ENCODE measurements at regions not wholly inside any gene's neighbourhood (a gene's known extent, or its start where the extent isn't known, plus 50 kb on each side); places are given as distances from the start of the nearest gene placed in this dataset.
"Not testable (repeated sequence)": the region's sequence is repeated elsewhere in the genome, so short reads cannot be mapped to it uniquely, and the experiment has no call there.

DNA sequence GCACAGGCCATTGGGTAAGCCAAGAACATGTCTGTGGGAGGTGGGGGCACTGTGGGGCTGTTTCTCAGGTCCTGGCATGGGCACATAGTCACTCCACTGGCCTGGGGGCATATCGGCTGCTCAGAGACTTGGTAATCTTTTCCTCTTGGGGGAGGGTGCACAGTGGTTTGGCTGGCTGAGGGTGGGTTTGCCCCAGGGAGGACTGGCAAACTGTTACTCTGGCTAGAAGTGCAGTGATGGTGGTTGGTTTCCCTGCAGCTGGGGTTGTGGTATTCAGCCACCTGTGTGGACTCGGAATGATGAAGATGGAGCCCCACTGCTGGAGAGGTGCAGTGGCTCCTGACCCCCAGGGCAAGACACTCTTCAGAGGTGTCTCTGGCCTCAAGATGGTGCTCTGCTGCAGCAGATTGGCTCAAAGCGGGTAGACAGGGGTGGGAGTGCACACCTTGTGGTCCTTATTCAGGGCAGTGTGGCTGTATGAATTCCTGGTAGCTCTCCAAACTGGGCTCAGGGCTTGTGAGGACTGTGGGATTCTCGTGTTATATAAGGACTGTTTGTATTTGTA lies 74.1 kb upstream of the DDHD1 start:
- ChIA-PET CTCF (no interaction called here), POLR2A (no interaction called here)
- peaks cover 4% of the 10 kb centered on the region for H3K36me3 Mint-ChIP-seq (ENCODE audit: low read depth)
- H3K4me3 Mint-ChIP-seq: no peak overlapping the region
- no peak for DNase-seq
- H3K4me1 Mint-ChIP-seq: no peaks in the 10 kb centered on the region
- no peak overlapping the region for H3K27ac Mint-ChIP-seq
- no peaks in the 10 kb centered on the region for H3K27me3 Mint-ChIP-seq
- H3K9me3 Mint-ChIP-seq: peaks cover 24% of the 10 kb centered on the region

DNA sequence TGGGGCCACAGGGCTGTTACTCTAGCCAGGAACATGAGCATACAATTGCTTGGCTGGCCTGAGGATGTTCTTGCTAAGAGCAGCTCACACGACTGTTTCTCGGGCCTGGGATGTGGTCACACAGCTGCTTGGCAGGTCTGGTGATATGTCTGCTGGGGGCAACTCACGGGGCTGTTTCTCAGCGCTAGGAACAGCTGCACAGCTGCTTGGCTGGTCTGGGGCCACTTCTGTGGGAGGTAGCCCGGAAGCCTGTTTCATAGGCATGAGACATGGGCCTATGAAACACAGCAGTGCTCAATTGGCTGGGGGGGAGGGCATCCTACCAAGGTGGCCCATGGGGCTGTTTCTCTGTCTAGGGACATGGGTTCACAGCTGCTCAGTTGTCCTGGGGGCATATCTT lies 73.4 kb upstream of the DDHD1 start:
- Mint-ChIP-seq H3K36me3 (ENCODE audit: low read depth) (peaks cover 4% of the 10 kb centered on the region), H3K27me3 (no peaks in the 10 kb centered on the region), H3K27ac (no peak overlapping the region), H3K9me3 (peaks cover 24% of the 10 kb centered on the region), H3K4me1 (peaks cover 1% of the 10 kb centered on the region), H3K4me3 (no peak overlapping the region)
- no peak for DNase-seq
- ChIA-PET CTCF (no interaction called here), POLR2A (no interaction called here)

DNA sequence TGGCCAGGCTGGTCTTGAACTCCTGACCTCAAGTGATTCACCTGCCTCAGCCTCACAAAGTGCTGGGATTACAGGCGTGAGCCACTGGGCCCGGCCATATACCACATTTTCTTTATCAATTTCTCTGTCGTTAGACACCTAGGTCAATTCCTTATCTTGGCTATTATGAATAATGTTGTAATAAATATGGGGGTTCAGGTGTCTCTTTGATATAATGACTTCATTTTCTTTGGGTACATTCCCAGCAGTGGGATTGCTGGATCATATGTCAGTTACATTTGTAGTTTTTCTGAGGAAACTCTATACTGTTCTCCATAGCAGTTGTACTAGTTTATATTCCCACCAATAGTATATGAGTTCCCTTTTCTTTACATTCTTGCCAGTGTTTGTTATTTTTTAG lies 67.8 kb upstream of the DDHD1 start:
- no peak overlapping the region for H3K4me3 Mint-ChIP-seq
- H3K36me3 Mint-ChIP-seq (ENCODE audit: low read depth): peaks cover under 1% of the 10 kb centered on the region
- no peaks in the 10 kb centered on the region for H3K27me3 Mint-ChIP-seq
- peaks cover 12% of the 10 kb centered on the region for H3K9me3 Mint-ChIP-seq
- H3K27ac Mint-ChIP-seq: no peak overlapping the region
- no peak for DNase-seq
- ChIA-PET POLR2A (no interaction called here), CTCF (no interaction called here)
- H3K4me1 Mint-ChIP-seq: peaks cover 16% of the 10 kb centered on the region

DNA sequence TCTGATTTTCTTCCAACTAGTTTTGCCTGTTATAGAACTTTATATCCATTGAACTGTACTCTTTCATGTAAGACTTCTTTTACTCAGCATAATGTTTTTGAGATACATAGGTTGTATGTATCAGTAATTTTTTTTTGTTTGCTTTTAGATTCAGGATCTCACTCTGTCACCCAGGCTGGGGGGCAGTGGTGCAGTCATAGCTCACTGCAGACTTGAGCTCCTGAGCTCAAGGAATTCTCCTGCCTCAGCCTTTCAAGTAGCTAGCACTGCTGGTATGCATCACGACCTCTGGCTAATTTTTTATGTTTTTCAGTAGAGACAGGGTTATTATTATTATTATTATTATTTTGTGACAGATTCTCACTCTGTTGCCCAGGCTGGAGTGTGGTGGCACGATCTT lies 65.0 kb upstream of the DDHD1 start:
- ChIA-PET POLR2A (interaction anchor here (0.7 to 3.1 kb wide), 4 partner anchors 31 to 110 kb away, joined by 3 to 22 read pairs (median 4); partner anchors contain the start of gene DDHD1), CTCF (interaction anchor here (0.8 to 2.0 kb wide), 9 partner anchors 13 to 161 kb away, joined by 3 to 13 read pairs (median 5); partner anchors contain the start of gene DDHD1)
- Mint-ChIP-seq H3K9me3 (no peaks in the 10 kb centered on the region), H3K27me3 (no peaks in the 10 kb centered on the region), H3K27ac (no peak overlapping the region), H3K4me3 (peak overlapping the region; percentile 80), H3K4me1 (peaks cover 16% of the 10 kb centered on the region), H3K36me3 (ENCODE audit: low read depth) (no peaks in the 10 kb centered on the region)
- no peak for DNase-seq

DNA sequence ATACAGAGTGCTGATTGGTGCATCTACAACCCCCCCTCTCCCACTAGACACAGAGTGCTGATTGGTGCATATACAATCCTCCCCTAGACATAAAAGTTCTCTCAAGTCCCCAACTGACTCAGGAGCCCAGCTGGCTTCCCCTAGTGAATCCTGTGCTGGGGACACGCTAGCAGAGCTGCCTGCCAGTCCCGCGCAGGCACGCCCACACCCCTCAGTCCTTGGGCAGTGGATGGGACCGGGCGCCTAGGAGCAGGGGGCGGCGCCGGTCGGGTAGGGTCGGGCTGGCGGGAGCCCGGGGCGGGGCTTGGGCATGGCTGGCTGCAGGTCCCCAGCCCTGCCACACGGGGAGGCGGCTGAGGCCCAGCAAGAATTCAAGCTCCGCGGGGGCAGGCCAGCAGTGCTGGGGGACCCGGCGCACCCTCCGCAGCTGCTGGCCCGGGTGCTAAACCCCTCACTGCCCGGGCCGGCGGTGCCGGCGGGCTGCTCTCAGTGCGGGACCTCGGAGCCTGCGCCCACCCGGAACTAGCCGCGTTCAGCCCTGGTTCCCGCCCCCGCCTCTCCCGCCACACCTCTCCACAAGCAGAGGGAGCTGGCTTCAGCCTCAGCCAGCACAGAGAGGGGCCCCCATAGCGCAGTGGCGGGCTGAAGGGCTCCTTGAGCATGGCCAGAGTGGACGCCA lies 64.3 kb upstream of the DDHD1 start:
- POLR2A ChIA-PET: interaction anchor here (0.7 to 3.1 kb wide), 4 partner anchors 31 to 109 kb away, joined by 3 to 22 read pairs (median 4); partner anchors contain the start of gene DDHD1
- peak; percentile 80 for DNase-seq
- CTCF ChIA-PET: interaction anchor here (0.8 to 2.0 kb wide), 9 partner anchors 14 to 161 kb away, joined by 3 to 13 read pairs (median 5); partner anchors contain the start of gene DDHD1
- H3K4me3 Mint-ChIP-seq: peak overlapping the region; percentile 80
- no peaks in the 10 kb centered on the region for H3K27me3 Mint-ChIP-seq
- H3K27ac Mint-ChIP-seq: peak overlapping the region; percentile 62
- H3K9me3 Mint-ChIP-seq: no peaks in the 10 kb centered on the region
- H3K4me1 Mint-ChIP-seq: peaks cover 16% of the 10 kb centered on the region
- no peaks in the 10 kb centered on the region for H3K36me3 Mint-ChIP-seq (ENCODE audit: low read depth)

DNA sequence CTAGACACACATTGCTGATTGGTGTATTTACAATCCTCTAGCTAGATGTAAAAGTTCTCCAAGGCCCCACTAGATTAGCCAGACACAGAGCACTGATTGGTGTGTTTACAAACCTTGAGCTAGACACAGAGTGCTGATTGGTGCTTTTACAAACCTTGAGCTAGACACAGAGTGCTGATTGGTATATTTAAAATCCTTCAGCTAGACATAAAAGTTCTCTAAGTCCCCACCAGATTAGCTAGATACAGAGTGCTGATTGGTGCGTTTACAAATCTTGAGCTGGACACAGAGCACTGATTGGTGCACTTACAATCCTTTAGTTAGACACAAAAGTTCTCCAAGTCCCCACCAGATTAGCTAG lies 63.8 kb upstream of the DDHD1 start:
- ChIA-PET POLR2A (interaction anchor here (1.2 to 3.1 kb wide), 3 partner anchors 30 to 108 kb away, joined by 3 to 22 read pairs (median 5); partner anchors contain the start of gene DDHD1), CTCF (interaction anchor here (1.2 to 2.0 kb wide), 8 partner anchors 17 to 160 kb away, joined by 3 to 13 read pairs (median 6); partner anchors contain the start of gene DDHD1)
- not testable (repeated sequence) for H3K36me3 Mint-ChIP-seq (ENCODE audit: low read depth); H3K27ac Mint-ChIP-seq; H3K27me3 Mint-ChIP-seq; H3K9me3 Mint-ChIP-seq; DNase-seq
- peak overlapping the region; percentile 80 for H3K4me3 Mint-ChIP-seq
- peaks cover 16% of the 10 kb centered on the region for H3K4me1 Mint-ChIP-seq

DNA sequence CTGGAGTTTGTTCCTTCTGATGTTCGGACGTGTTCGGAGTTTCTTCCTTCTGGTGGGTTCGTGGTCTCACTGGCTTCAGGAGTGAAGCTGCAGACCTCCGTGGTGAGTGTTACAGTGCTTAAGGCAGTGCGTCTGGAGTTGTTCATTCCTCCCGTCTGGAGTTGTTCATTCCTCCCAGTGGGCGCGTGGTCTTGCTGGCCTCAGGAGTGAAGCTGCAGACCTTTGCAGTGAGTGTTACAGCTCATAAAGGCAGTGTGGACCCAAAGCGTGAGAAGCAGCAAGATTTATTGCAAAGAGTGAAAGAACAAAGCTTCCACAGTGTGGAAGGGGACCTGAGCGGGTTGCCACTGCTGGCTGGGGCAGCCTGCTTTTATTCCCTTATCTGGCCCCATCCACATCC lies 63.4 kb upstream of the DDHD1 start:
- Mint-ChIP-seq H3K4me3 (peak overlapping the region; percentile 80), H3K4me1 (peaks cover 14% of the 10 kb centered on the region)
- not testable (repeated sequence) for H3K9me3 Mint-ChIP-seq; H3K27ac Mint-ChIP-seq; H3K27me3 Mint-ChIP-seq; DNase-seq; H3K36me3 Mint-ChIP-seq (ENCODE audit: low read depth)
- CTCF ChIA-PET: interaction anchor here (1.6 to 2.0 kb wide), 3 partner anchors 17 to 67 kb away, joined by 5 to 13 read pairs (median 6); no protein-coding TSS in a partner anchor
- POLR2A ChIA-PET: interaction anchor here (1.7 to 3.1 kb wide), 2 partner anchors 30 to 64 kb away, joined by 5 to 22 read pairs; partner anchors contain the start of gene DDHD1

DNA sequence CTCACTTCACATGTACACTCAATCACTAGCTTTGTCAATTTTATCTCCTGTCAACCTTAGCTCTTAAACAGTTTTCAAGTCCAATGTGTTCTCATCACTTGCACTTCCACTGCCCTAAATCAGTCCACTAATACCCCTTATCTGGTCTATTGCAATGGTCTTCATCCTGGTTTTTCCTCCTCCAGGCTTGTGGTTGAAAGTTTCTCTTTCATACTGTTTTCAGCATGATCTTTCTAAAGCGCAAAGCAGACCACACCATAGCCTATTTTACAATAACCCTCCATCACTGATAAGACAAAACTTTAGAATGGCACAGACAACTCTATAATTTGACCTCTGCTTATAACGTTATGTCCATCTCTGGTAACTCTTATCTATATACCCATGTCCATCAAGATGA lies 62.0 kb upstream of the DDHD1 start:
- H3K4me1 Mint-ChIP-seq: peaks cover 14% of the 10 kb centered on the region
- no peaks in the 10 kb centered on the region for H3K36me3 Mint-ChIP-seq (ENCODE audit: low read depth)
- POLR2A ChIA-PET: no interaction called here
- no peaks in the 10 kb centered on the region for H3K27me3 Mint-ChIP-seq
- no peak overlapping the region for H3K4me3 Mint-ChIP-seq
- CTCF ChIA-PET: no interaction called here
- no peak for DNase-seq
- H3K27ac Mint-ChIP-seq: no peak overlapping the region
- no peaks in the 10 kb centered on the region for H3K9me3 Mint-ChIP-seq

DNA sequence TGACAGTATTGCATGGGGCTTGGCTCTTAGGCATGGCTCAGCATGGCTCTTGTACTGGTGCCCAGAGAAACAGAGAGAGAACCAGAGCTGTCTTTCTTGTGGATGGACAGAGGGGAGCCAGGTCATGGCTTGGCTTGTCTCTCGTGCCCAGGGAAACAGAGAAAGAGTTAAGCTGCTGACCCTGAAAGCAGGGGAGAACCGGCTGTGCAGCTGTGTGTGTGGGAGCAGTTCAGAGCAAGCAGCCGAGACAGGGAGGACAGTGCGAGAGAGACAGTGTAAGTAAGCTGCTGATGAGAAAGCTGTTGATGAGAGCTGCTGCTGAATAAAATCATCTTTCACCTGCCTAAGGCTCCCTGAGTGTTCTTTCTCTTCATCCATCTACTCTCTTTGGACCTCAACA lies 61.3 kb upstream of the DDHD1 start:
- ChIA-PET POLR2A (no interaction called here), CTCF (no interaction called here)
- Mint-ChIP-seq H3K4me3 (no peak overlapping the region), H3K27ac (no peak overlapping the region), H3K27me3 (no peaks in the 10 kb centered on the region), H3K4me1 (peaks cover 14% of the 10 kb centered on the region), H3K9me3 (no peaks in the 10 kb centered on the region), H3K36me3 (ENCODE audit: low read depth) (no peaks in the 10 kb centered on the region)
- no peak for DNase-seq

DNA sequence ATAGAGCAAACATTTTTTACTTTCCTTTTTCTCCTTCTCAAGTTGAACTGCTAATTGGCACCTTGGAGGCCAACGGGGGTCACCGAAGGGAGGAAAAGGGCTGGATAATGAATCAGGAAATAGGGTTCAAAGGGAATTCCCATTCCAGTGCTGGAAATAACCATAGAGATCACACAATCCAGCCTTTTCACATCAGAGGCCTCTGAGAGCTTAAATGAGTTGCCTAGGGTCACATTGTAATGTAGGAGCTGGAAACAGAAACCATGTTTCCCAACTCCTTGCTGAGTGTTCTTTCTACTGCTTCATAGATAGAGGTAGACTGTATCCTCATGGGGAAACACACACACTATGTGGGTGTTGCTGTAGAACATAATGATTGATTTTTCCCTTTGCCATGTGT lies 60.6 kb upstream of the DDHD1 start:
- ChIA-PET CTCF (interaction anchor here (0.9 kb wide), 1 partner anchor 125 kb away, joined by 3 read pairs; no protein-coding TSS in a partner anchor), POLR2A (no interaction called here)
- H3K36me3 Mint-ChIP-seq (ENCODE audit: low read depth): no peaks in the 10 kb centered on the region
- no peaks in the 10 kb centered on the region for H3K9me3 Mint-ChIP-seq
- no peak for DNase-seq
- H3K27me3 Mint-ChIP-seq: no peaks in the 10 kb centered on the region
- no peak overlapping the region for H3K4me3 Mint-ChIP-seq
- peaks cover 11% of the 10 kb centered on the region for H3K4me1 Mint-ChIP-seq
- H3K27ac Mint-ChIP-seq: no peak overlapping the region

DNA sequence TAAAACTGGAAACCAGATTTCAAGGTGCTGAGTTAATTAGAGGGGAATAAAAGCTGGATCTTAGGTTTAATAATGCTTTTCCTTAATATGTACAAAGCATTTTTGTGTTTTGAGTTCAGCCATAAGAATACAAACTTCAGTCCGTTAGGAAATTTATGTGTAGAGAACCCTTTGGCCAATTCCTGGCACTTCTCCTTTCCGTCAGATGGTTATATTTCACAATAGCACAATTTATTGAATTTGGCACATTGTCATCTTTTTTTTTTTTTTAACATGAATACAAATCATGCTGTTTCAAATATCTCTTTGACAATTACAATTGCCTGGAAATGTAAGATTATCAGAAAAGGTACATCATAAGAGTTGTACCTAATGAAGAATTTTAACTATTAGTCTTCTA lies 56.2 kb upstream of the DDHD1 start:
- DNase-seq: no peak
- ChIA-PET POLR2A (no interaction called here), CTCF (no interaction called here)
- H3K36me3 Mint-ChIP-seq (ENCODE audit: low read depth): peaks cover 4% of the 10 kb centered on the region
- peaks cover 4% of the 10 kb centered on the region for H3K9me3 Mint-ChIP-seq
- no peaks in the 10 kb centered on the region for H3K4me1 Mint-ChIP-seq
- no peak overlapping the region for H3K4me3 Mint-ChIP-seq
- H3K27me3 Mint-ChIP-seq: peaks cover 2% of the 10 kb centered on the region
- H3K27ac Mint-ChIP-seq: no peak overlapping the region
